Neural cell (in vitro differentiated cells): ENCODE measurements at regions not wholly inside any gene's neighbourhood (a gene's known extent, or its start where the extent isn't known, plus 50 kb on each side); places are given as distances from the start of the nearest gene placed in this dataset.

Experiments
- H2AFZ ChIP-seq: fragments of 200-600, 300-800 bp; sonication (generic), shearing (Covaris generic); 2 replicates; pipeline ENCODE4 v1.6.0; 2014; ENCODE audit warnings: low read depth, mild to moderate bottlenecking, antibody characterized with exemption, low read length, moderate library complexity
- H3F3A ChIP-seq: fragments of 200-600 bp; shearing (Covaris generic); 2 replicates; pipeline ENCODE4 v1.6.1; 2016; ENCODE audit warnings: mild to moderate bottlenecking, moderate library complexity, mixed read lengths, antibody characterized with exemption, low read length; ENCODE audit not compliant: insufficient read depth, poor library complexity, severe bottlenecking
- H3K27ac ChIP-seq: fragments of 200-600, 300-800 bp; sonication (generic), shearing (Covaris generic); 2 replicates; pipeline ENCODE4 v1.5.1; 2014; ENCODE audit warnings: mild to moderate bottlenecking, low read length, moderate library complexity
- H3K27me3 ChIP-seq: fragments of 300-800, 200-600 bp; sonication (generic), shearing (Covaris generic); 2 replicates; pipeline ENCODE4 v1.6.0; 2014; ENCODE audit warnings: mild to moderate bottlenecking, low read depth, low read length, moderate library complexity; ENCODE audit not compliant: insufficient read depth
- H3K36me3 ChIP-seq: fragments of 300-800, 200-600 bp; sonication (generic), shearing (Covaris generic); 2 replicates; pipeline ENCODE4 v1.5.1; 2014; ENCODE audit warnings: mild to moderate bottlenecking, antibody characterized with exemption, low read length, moderate library complexity; ENCODE audit not compliant: insufficient read depth
- H3K4me2 ChIP-seq: fragments of 300-800, 200-600 bp; sonication (generic), shearing (Covaris generic); 2 replicates; pipeline ENCODE4 v1.6.0; 2014; ENCODE audit warnings: mild to moderate bottlenecking, low read length
- H3K4me3 ChIP-seq: fragments of 300-800, 200-600 bp; sonication (generic), shearing (Covaris generic); 2 replicates; pipeline ENCODE4 v1.5.1; 2014; ENCODE audit warnings: mild to moderate bottlenecking, low read length, moderate library complexity
- H3K79me2 ChIP-seq: fragments of 200-600 bp; shearing (Covaris generic); replicated peaks from 2 replicates; pipeline ENCODE4 v1.6.0; 2014; ENCODE audit warnings: mild to moderate bottlenecking, low read length, moderate library complexity; ENCODE audit not compliant: insufficient read depth
- H3K9ac ChIP-seq: fragments of 300-800, 200-600 bp; sonication (generic), shearing (Covaris generic); 2 replicates; pipeline ENCODE4 v1.6.1; 2016; ENCODE audit warnings: mild to moderate bottlenecking, low read length, mixed read lengths
- H3K9me2 ChIP-seq: fragments of 200-600 bp; shearing (Covaris generic); 2 replicates; pipeline ENCODE4 v1.6.1; 2016; ENCODE audit warnings: mild to moderate bottlenecking, low read length, mixed read lengths; ENCODE audit not compliant: insufficient read depth
- H3K9me3 ChIP-seq: fragments of 200-600, 300-800 bp; sonication (generic), shearing (Covaris generic); 2 replicates; pipeline ENCODE4 v1.6.1; 2016; ENCODE audit warnings: mild to moderate bottlenecking, mixed run types, low read length, moderate library complexity, mixed read lengths
- H4K20me1 ChIP-seq: fragments of 200-600 bp; shearing (Covaris generic); 2 replicates; pipeline ENCODE4 v1.6.1; 2016; ENCODE audit warnings: mild to moderate bottlenecking, mixed run types; ENCODE audit not compliant: insufficient read depth
- CTCF ChIP-seq: fragments of 450-650 bp; IDR thresholded peaks from 2 replicates; pipeline ENCODE4 v1.5.1; 2014; ENCODE audit warnings: antibody characterized with exemption, mild to moderate bottlenecking, moderate library complexity; ENCODE audit not compliant: poor library complexity, severe bottlenecking
- EP300 ChIP-seq: fragments of 450-650 bp; conservative IDR thresholded peaks from 2 replicates; pipeline ENCODE4 v1.6.1; 2014; ENCODE audit warnings: antibody characterized with exemption, mild to moderate bottlenecking, moderate library complexity; ENCODE audit not compliant: poor library complexity, severe bottlenecking
- EZH2 ChIP-seq: fragments of 200-600, 300-800 bp; shearing (Covaris generic), sonication (generic); IDR thresholded peaks from 2 replicates; pipeline ENCODE4 v1.6.1; 2014; ENCODE audit warnings: antibody characterized with exemption, low read length, borderline replicate concordance, mild to moderate bottlenecking; ENCODE audit not compliant: insufficient read depth, poor library complexity, severe bottlenecking
- MXI1 ChIP-seq: fragments of 450-650 bp; conservative IDR thresholded peaks from 2 replicates; pipeline ENCODE4 v1.6.1; 2014; ENCODE audit warnings: antibody characterized with exemption, mild to moderate bottlenecking; ENCODE audit not compliant: poor library complexity, severe bottlenecking
- POLR2AphosphoS5 ChIP-seq: IDR thresholded peaks from 2 replicates; pipeline ENCODE4 v1.6.1; 2012
- RAD21 ChIP-seq: fragments of 450-650 bp; conservative IDR thresholded peaks from 2 replicates; pipeline ENCODE4 v1.6.1; 2014; ENCODE audit warnings: antibody characterized with exemption, mild to moderate bottlenecking, moderate library complexity
- REST ChIP-seq: IDR thresholded peaks from 2 replicates; pipeline ENCODE4 v1.6.1; 2012; ENCODE audit warnings: borderline replicate concordance
- SMC3 ChIP-seq: fragments of 450-650 bp; conservative IDR thresholded peaks from 2 replicates; pipeline ENCODE4 v1.6.1; 2014; ENCODE audit warnings: antibody characterized with exemption, mild to moderate bottlenecking, moderate library complexity; ENCODE audit not compliant: poor library complexity
- TAF1 ChIP-seq: IDR thresholded peaks from 2 replicates; pipeline ENCODE4 v1.6.1; 2012; ENCODE audit warnings: low read depth

GRCh38 chr1:175830500-175830899 is 87.1 kb upstream of the TNR start:
- no peak overlapping the region for H3K9ac ChIP-seq
- H3K4me2 ChIP-seq, result no peak overlapping the region
- TF ChIP-seq SMC3 (no peak), EP300 (no peak)
- H3K36me3 ChIP-seq, result no peaks in the 10 kb centered on the region
- H4K20me1 ChIP-seq, result no peaks in the 10 kb centered on the region
- no peaks in the 10 kb centered on the region for H3F3A ChIP-seq
- no peaks in the 10 kb centered on the region for H3K9me2 ChIP-seq
- H3K27me3 ChIP-seq, result no peaks in the 10 kb centered on the region
- no peak overlapping the region for H3K4me3 ChIP-seq
- H2AFZ ChIP-seq, result no peak overlapping the region
- no peak overlapping the region for H3K27ac ChIP-seq
- H3K79me2 ChIP-seq, result no peaks in the 10 kb centered on the region
- H3K9me3 ChIP-seq, result no peaks in the 10 kb centered on the region

GRCh38 chr1:175829845-175830244 is 86.5 kb upstream of the TNR start:
- TF ChIP-seq MXI1 (no peak), TAF1 (no peak), REST (no peak), EZH2 (no peak), CTCF (no peak), EP300 (no peak), RAD21 (no peak), POLR2AphosphoS5 (no peak), SMC3 (no peak)

GRCh38 chr1:175826705-175827104 is 83.3 kb upstream of the TNR start:
- Histone ChIP-seq H4K20me1 (no peaks in the 10 kb centered on the region), H3K27ac (no peak overlapping the region), H3K4me2 (no peak overlapping the region), H3K4me3 (no peak overlapping the region), H3K27me3 (no peaks in the 10 kb centered on the region), H3K9me3 (no peaks in the 10 kb centered on the region), H3K9me2 (no peaks in the 10 kb centered on the region), H3K9ac (no peak overlapping the region), H3K79me2 (no peaks in the 10 kb centered on the region), H3F3A (no peaks in the 10 kb centered on the region), H3K36me3 (no peaks in the 10 kb centered on the region), H2AFZ (no peak overlapping the region)
- TF ChIP-seq TAF1 (no peak), REST (no peak), EZH2 (no peak), RAD21 (no peak), EP300 (no peak), MXI1 (no peak), SMC3 (no peak), CTCF (no peak), POLR2AphosphoS5 (no peak)

More at GRCh38 chr1:175829845-175830244, 86.5 kb upstream of the TNR start:
- Histone ChIP-seq H3K9ac (no peak overlapping the region), H3K27ac (no peak overlapping the region), H3K79me2 (no peaks in the 10 kb centered on the region), H3K36me3 (no peaks in the 10 kb centered on the region), H4K20me1 (no peaks in the 10 kb centered on the region), H3K27me3 (no peaks in the 10 kb centered on the region), H3K4me3 (no peak overlapping the region), H3K4me2 (no peak overlapping the region), H3K9me3 (no peaks in the 10 kb centered on the region), H3K9me2 (no peaks in the 10 kb centered on the region), H2AFZ (no peak overlapping the region), H3F3A (no peaks in the 10 kb centered on the region)
